Tibial nerve (tissue), 4 donors: ENCODE measurements at regions not wholly inside any gene's neighbourhood (a gene's known extent, or its start where the extent isn't known, plus 50 kb on each side); places are given as distances from the start of the nearest gene placed in this dataset.

ENCODE experiments used
- DNase-seq, 2 donors: peaks; one replicate each; pipeline ENCODE4 v3.0.0-alpha.2; 2019; ENCODE audit warnings: low spot score in 2 of 2
- H3K27ac ChIP-seq, 4 donors: fragments of 200-600 bp; sonication (generic) in 3 of 4; one replicate each; pipeline ENCODE4 v1.5.1; 2017 to 2019; ENCODE audit warnings: mild to moderate bottlenecking in 1 of 4
- H3K27me3 ChIP-seq, 2 donors: fragments of 200-600 bp; sonication (generic) in 1 of 2; one replicate each; pipeline versions ENCODE4 v1.5.1 to v1.6.0; 2017 to 2019
- H3K36me3 ChIP-seq, 3 donors: fragments of 200-600 bp; sonication (generic); one replicate each; pipeline ENCODE4 v1.5.1; 2018 to 2019
- H3K4me1 ChIP-seq, 4 donors: fragments of 200-600 bp; sonication (generic) in 3 of 4; one replicate each; pipeline ENCODE4 v1.5.1; 2017 to 2019
- H3K4me3 ChIP-seq, 4 donors: fragments of 200-600 bp; sonication (generic) in 3 of 4; one replicate each; pipeline ENCODE4 v1.5.1; 2017 to 2019; ENCODE audit warnings: mild to moderate bottlenecking in 1 of 4, moderate library complexity in 1 of 4
- H3K9me3 ChIP-seq, 4 donors: fragments of 200-600 bp; sonication (generic) in 3 of 4; one replicate each; pipeline ENCODE4 v1.5.1; 2017 to 2019
- CTCF ChIP-seq, 5 experiments: fragments of 200-600 bp in 3 of 5; fragments of 450-650 bp in 2 of 5; sonication (generic) in 3 of 5; IDR thresholded peaks; one replicate each; pipeline ENCODE4 v1.5.1; 2016 to 2019; ENCODE audit warnings: antibody characterized with exemption in 5 of 5, mild to moderate bottlenecking in 3 of 5, moderate library complexity in 2 of 5
- EP300 ChIP-seq, 2 donors: sonication (generic); formaldehyde crosslinking; IDR thresholded peaks; one replicate each; pipeline ENCODE4 v1.6.1; 2017; ENCODE audit warnings: antibody characterized with exemption in 2 of 2, mild to moderate bottlenecking in 1 of 2
- POLR2A ChIP-seq, 2 donors: fragments of 450-650 bp; IDR thresholded peaks; one replicate each; pipeline ENCODE4 v1.6.1; 2017; ENCODE audit warnings: antibody characterized with exemption in 2 of 2, mild to moderate bottlenecking in 2 of 2, moderate library complexity in 2 of 2
- WGBS, 2 donors: methylation state at CpG; one replicate each; pipeline ENCODE4 v1.1.5; 2018; 5-methylcytosine and 5-hydroxymethylcytosine counted together

GRCh38 chr3:65153850-65154512 lies 466.2 kb upstream of the ADAMTS9 start:
- Histone ChIP-seq H3K4me1 (no peaks in the 10 kb centered on the region), H3K4me3 (no peak overlapping the region), H3K9me3 (no peaks in the 10 kb centered on the region), H3K27me3 (no peaks in the 10 kb centered on the region), H3K27ac (no peak overlapping the region), H3K36me3 (no peaks in the 10 kb centered on the region)
- no peak for TF ChIP-seq CTCF (IDR thresholded peaks at IDR 0.05)
- no peak for DNase-seq
- 69 to 71% methylated on average over 8 of the region's 8 CpGs for WGBS, 2 donors

GRCh38 chr3:65151666-65152065 lies 463.9 kb upstream of the ADAMTS9 start:
- Histone ChIP-seq H3K4me1 (no peaks in the 10 kb centered on the region), H3K4me3 (no peak overlapping the region), H3K27ac (no peak overlapping the region), H3K36me3 (no peaks in the 10 kb centered on the region), H3K9me3 (no peaks in the 10 kb centered on the region), H3K27me3 (no peaks in the 10 kb centered on the region)
- no peak for DNase-seq
- TF ChIP-seq EP300 (IDR thresholded peaks at IDR 0.05), result no peak
- no peak for TF ChIP-seq CTCF (IDR thresholded peaks at IDR 0.05)
- TF ChIP-seq POLR2A (IDR thresholded peaks at IDR 0.05), result no peak
- WGBS, 2 donors, result 83 to 92% methylated on average over 6 of the region's 6 CpGs

GRCh38 chr3:65149877-65150276 lies 462.1 kb upstream of the ADAMTS9 start:
- Histone ChIP-seq H3K4me3 (no peak overlapping the region), H3K36me3 (no peaks in the 10 kb centered on the region), H3K27me3 (no peaks in the 10 kb centered on the region), H3K4me1 (no peaks in the 10 kb centered on the region), H3K27ac (no peak overlapping the region), H3K9me3 (no peaks in the 10 kb centered on the region)
- TF ChIP-seq POLR2A (IDR thresholded peaks at IDR 0.05), result no peak
- no peak for TF ChIP-seq EP300 (IDR thresholded peaks at IDR 0.05)
- no peak for TF ChIP-seq CTCF (IDR thresholded peaks at IDR 0.05)
- no peak for DNase-seq
- WGBS, 2 donors, result 92 to 95% methylated on average over 1 of the region's 1 CpG

- 84 to 89% methylated on average over 2 of the region's 2 CpGs for WGBS, 2 donors
- Histone ChIP-seq H3K4me1 (no peaks in the 10 kb centered on the region), H3K4me3 (no peak overlapping the region), H3K36me3 (no peaks in the 10 kb centered on the region), H3K9me3 (no peaks in the 10 kb centered on the region), H3K27ac (no peak overlapping the region), H3K27me3 (no peaks in the 10 kb centered on the region)
- TF ChIP-seq CTCF (IDR thresholded peaks at IDR 0.05), result no peak
- TF ChIP-seq EP300 (IDR thresholded peaks at IDR 0.05), result no peak
- no peak for TF ChIP-seq POLR2A (IDR thresholded peaks at IDR 0.05)
- DNase-seq, result no peak
Measured at GRCh38 chr3:65148687-65149086, 460.9 kb upstream of the ADAMTS9 start.

- Histone ChIP-seq H3K27me3 (no peaks in the 10 kb centered on the region), H3K9me3 (no peaks in the 10 kb centered on the region), H3K4me1 (no peaks in the 10 kb centered on the region), H3K36me3 (no peaks in the 10 kb centered on the region), H3K4me3 (no peak overlapping the region), H3K27ac (no peak overlapping the region)
- 55 to 58% methylated on average over 3 of the region's 3 CpGs for WGBS, 2 donors
- no peak for TF ChIP-seq POLR2A (IDR thresholded peaks at IDR 0.05)
- no peak for TF ChIP-seq EP300 (IDR thresholded peaks at IDR 0.05)
- no peak for TF ChIP-seq CTCF (IDR thresholded peaks at IDR 0.05)
- no peak for DNase-seq
Measured at GRCh38 chr3:65146179-65146578, 458.4 kb upstream of the ADAMTS9 start.
